A549 (cell line): ENCODE measurements at regions not wholly inside any gene's neighbourhood (a gene's known extent, or its start where the extent isn't known, plus 50 kb on each side); places are given as distances from the start of the nearest gene placed in this dataset.

ENCODE experiments used
- BHLHE40 ChIP-seq: IDR thresholded peaks from 2 replicates; pipeline ENCODE4 v1.6.1; 2012; ENCODE audit warnings: low read depth, low read length, inconsistent platforms
- CEBPB ChIP-seq, 2 experiments: fragments of >200 bp in 1 of 2; sonication (Bioruptor Twin) in 1 of 2; formaldehyde crosslinking in 1 of 2; IDR thresholded peaks; 2 replicates each; pipeline ENCODE4 v1.6.1; 2012 to 2016
- EP300 ChIP-seq, 2 experiments: fragments of >200 bp; sonication (Bioruptor Twin); formaldehyde crosslinking; IDR thresholded peaks; 2 replicates in 1 of 2; 3 replicates in 1 of 2; pipeline ENCODE4 v1.6.1; 2016 to 2017
- FOSB ChIP-seq: fragments of 250-450 bp; sonication (Bioruptor Pico); IDR thresholded peaks from 2 replicates; pipeline ENCODE4 v1.5.0; 2020; ENCODE audit warnings: mild to moderate bottlenecking, moderate library complexity
- FOSL2 ChIP-seq, 2 experiments: fragments of 450-650 bp in 1 of 2; fragments of >200 bp in 1 of 2; sonication (Bioruptor Twin) in 1 of 2; formaldehyde crosslinking; IDR thresholded peaks; 2 replicates each; pipeline versions ENCODE4 v1.5.0 to v1.6.1; 2016 to 2020; ENCODE audit warnings: mild to moderate bottlenecking in 1 of 2, moderate library complexity in 1 of 2
- JUN ChIP-seq, 2 experiments: fragments of >200 bp; sonication (Bioruptor Twin); formaldehyde crosslinking; IDR thresholded peaks; 2 replicates in 1 of 2; 3 replicates in 1 of 2; pipeline ENCODE4 v1.6.1; 2016 to 2017
- KDM1A ChIP-seq: fragments of 200-600 bp; sonication (generic); IDR thresholded peaks from 2 replicates; pipeline ENCODE4 v1.6.1; 2016; ENCODE audit warnings: low read depth, mild to moderate bottlenecking
- KDM5A ChIP-seq: fragments of 200-600 bp; sonication (generic); IDR thresholded peaks from 2 replicates; pipeline ENCODE4 v1.6.1; 2016; ENCODE audit warnings: antibody characterized with exemption, mild to moderate bottlenecking
- RAD21 ChIP-seq, 2 experiments: fragments of >200 bp in 1 of 2; sonication (Bioruptor Twin) in 1 of 2; formaldehyde crosslinking in 1 of 2; IDR thresholded peaks in 1 of 2; conservative IDR thresholded peaks in 1 of 2; 2 replicates in 1 of 2; 3 replicates in 1 of 2; pipeline ENCODE4 v1.6.1; 2012 to 2018; ENCODE audit warnings: inconsistent platforms in 1 of 2
- TF ChIP-seq, protein P1 (sequence below): fragments of >200 bp; sonication (Bioruptor Twin); formaldehyde crosslinking; IDR thresholded peaks from 3 replicates; pipeline ENCODE4 v1.5.1; 2016
- TF ChIP-seq, protein P2 (sequence below): fragments of 250-450 bp; sonication (Bioruptor Pico); IDR thresholded peaks from 2 replicates; pipeline ENCODE4 v1.5.0; 2021; ENCODE audit warnings: mild to moderate bottlenecking, moderate library complexity, borderline replicate concordance

DNA sequence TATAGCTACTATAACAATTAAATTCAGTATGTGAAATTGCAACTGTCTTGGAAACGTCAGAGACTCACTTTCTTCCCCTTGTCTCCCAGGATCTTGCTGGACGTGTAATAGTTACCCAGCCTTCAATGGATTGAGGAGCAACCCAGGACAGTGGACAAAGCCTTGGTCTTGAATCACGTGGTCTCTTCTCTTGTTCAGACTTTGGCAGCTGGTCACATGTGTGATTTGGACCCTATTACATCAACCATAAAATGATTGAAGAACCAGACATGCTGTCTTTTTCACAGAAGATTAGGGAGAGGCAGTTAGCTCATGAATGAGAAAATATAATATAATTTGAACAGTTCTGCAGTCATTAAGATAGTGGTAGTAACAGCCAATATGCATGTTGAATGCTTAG lies 1085.5 kb upstream of the RBFOX1 start:
- TF ChIP-seq JUN (IDR thresholded peaks at IDR 0.05) (no peak), CEBPB (IDR thresholded peaks at IDR 0.05) (no peak), EP300 (IDR thresholded peaks at IDR 0.05) (no peak), BHLHE40 (no peak), FOSL2 (IDR thresholded peaks at IDR 0.05) (no peak), FOSL2 (CRISPR knock-in tag; IDR thresholded peaks at IDR 0.05) (no peak), FOSB (CRISPR knock-in tag) (no peak), RAD21 (conservative IDR thresholded peaks at IDR 0.05 in 1 of 2, IDR thresholded peaks at IDR 0.05 in 1 of 2) (no peak), KDM1A (no peak), KDM5A (no peak)
- TF ChIP-seq, protein P1, sequence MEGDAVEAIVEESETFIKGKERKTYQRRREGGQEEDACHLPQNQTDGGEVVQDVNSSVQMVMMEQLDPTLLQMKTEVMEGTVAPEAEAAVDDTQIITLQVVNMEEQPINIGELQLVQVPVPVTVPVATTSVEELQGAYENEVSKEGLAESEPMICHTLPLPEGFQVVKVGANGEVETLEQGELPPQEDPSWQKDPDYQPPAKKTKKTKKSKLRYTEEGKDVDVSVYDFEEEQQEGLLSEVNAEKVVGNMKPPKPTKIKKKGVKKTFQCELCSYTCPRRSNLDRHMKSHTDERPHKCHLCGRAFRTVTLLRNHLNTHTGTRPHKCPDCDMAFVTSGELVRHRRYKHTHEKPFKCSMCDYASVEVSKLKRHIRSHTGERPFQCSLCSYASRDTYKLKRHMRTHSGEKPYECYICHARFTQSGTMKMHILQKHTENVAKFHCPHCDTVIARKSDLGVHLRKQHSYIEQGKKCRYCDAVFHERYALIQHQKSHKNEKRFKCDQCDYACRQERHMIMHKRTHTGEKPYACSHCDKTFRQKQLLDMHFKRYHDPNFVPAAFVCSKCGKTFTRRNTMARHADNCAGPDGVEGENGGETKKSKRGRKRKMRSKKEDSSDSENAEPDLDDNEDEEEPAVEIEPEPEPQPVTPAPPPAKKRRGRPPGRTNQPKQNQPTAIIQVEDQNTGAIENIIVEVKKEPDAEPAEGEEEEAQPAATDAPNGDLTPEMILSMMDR = no peak
- TF ChIP-seq, protein P2, sequence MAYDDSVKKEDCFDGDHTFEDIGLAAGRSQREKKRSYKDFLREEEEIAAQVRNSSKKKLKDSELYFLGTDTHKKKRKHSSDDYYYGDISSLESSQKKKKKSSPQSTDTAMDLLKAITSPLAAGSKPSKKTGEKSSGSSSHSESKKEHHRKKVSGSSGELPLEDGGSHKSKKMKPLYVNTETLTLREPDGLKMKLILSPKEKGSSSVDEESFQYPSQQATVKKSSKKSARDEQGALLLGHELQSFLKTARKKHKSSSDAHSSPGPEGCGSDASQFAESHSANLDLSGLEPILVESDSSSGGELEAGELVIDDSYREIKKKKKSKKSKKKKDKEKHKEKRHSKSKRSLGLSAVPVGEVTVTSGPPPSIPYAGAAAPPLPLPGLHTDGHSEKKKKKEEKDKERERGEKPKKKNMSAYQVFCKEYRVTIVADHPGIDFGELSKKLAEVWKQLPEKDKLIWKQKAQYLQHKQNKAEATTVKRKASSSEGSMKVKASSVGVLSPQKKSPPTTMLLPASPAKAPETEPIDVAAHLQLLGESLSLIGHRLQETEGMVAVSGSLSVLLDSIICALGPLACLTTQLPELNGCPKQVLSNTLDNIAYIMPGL (CRISPR knock-in tag) = no peak
